MV-4-11 (cell line): ENCODE measurements at regions not wholly inside any gene's neighbourhood (a gene's known extent, or its start where the extent isn't known, plus 50 kb on each side); places are given as distances from the start of the nearest gene placed in this dataset.
"Not testable (repeated sequence)": the region's sequence is repeated elsewhere in the genome, so short reads cannot be mapped to it uniquely, and the experiment has no call there.

ENCODE experiments used
- DNase-seq: peaks from one replicate; lab custom pipeline; 2025; lab: John Stamatoyannopoulos, UW

DNA sequence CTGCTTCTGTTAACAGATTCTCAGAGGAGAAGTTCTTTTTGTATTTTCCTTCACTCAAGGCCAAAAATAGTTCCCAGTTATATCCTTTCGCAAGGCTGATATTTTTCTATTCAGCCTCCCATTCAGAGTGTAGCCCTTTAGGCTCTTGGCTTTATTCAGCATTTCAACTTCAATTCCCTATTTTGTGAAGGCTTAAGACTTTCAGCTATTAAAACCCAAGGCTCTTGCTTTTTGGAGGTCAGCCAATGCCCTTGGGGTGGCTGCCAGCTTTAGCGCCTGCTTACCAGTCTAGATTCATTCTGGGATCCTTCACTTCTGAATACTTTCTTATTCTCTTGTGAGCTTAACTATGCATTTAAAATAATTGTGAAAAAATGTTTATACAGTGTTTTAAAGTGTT is 57.3 kb upstream of the ADGRA3 start:
- DNase-seq, result peak; percentile 10

DNA sequence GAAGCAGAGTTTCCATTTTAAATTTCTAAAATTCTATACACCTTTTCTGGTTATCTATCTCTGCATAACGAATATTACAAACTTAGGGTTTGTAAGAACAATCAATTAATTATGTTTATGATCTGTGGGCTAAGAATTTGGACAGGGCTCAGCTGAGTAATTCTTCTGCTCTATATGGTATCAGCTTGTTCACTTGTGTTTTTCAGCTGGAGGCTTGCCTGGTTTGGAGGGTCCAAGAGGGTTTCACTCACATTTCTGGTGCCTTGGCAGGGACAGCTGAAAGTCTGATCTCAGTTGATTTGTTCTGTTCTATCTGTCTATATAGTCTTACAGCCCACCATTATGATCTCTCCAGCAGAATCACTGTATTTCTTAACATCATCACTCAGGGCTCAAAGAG is 57.8 kb upstream of the ADGRA3 start:
- no peak for DNase-seq

DNA sequence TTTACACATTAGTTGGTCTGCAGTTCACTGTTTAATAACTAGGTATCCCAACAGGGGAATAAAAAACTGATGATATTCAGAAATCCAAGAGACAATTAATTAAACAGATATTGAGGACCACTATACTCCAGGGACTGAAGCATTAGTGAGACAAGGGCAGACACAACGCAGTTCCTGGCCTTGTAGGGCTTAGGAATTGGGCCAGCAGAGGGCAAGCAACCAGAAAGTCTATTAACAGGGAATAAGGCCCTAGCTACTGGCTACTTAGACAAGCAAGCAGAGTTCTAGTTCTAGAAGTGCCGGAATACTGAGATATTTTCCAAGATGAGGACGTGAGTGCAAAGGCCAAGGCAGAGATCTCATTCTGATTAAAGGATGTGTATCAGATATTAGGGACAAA is 58.6 kb upstream of the ADGRA3 start:
- no peak for DNase-seq

DNA sequence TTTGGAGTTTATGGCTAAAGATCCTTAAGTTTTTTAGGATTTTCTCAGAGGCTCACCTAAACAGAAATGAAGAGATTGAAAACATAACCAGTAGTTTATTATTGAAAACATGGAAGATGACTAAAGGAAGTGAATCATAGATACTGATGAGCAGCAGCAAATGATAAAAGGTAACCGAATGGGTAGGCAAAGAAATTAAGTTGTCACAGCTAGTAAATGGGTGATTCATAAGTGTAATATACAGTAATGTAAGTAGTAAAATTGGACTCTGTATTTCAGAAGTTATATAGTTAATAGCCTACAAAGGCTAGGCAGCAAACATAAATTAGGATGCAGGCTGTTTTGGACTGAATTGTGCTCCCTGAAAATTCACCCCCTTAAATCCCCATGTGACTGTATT is 59.0 kb upstream of the ADGRA3 start:
- no peak for DNase-seq

DNA sequence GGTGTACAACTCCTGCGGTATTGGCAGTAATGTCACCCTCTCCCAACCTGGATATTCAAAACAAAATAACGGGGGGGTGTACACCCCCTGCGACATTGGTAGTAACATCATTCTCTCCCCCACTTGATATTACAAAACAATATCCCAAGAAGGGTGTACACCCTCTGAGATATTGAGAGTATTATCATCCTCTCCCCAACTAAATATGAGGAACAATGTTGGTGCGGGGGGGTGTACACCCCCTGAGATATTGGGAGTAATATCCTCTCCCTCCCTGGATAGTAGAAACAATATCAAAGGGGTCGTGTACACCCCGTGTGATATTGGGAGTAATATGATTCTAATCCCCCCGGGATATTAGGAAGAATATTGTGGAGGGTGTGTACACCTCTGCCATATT is 71.4 kb upstream of the ADGRA3 start:
- DNase-seq, result no peak

DNA sequence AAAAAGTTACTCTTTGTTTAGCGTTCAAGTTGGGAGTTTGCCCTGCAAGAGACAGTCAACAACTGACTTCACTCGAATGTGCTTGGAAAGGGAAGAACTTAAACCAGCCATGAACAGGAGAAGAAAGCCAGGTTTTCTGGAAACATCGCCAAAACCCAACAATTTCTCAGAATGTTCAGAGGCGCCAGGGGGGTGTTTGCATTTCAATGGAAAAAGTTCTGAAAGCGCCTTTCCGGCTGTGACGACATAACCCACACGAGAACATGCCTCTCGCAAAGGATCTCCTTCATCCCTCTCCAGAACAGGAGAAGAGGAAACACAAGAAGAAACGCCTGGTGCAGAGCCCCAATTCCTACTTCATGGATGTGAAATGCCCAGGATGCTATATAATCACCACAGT is 78.1 kb upstream of the ADGRA3 start:
- no peak for DNase-seq

DNA sequence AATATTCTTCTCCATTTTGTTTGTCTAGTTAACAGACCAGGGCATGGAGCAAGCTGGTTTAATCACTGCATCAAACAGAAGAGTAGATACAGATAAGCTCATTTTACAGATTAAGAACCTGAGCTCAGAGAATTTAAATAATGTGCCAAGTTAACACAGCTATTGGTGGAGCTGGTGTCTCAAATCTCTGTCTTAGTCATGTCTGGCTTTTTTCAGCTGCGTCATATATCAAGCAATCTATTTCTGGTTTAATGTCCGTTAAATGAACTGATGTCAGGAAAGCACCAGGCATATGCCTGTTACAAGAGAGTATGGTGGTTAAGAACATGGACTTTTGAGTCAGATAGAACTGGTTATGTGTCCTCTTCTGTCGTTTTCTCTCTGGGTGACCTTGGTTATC is 79.8 kb upstream of the ADGRA3 start:
- DNase-seq, result peak; percentile 31

DNA sequence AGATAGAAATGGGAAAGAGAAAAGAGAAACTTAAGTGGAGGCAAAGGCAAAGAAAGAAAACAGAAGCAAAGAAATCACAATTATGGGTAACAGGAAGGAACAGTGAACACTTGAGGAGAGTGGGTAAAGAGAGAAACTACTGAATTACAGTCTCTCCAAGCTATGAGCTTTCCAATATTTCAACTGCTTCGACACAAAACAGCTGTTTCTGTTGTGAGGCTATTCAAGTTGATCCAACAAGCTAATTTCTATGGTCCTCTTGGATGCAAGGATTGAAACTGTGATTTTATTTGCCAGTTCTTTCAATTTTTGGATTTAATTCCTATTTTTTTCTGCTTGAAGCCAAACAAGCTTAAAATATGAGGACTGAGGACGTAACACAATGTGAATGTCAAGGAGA is 80.5 kb upstream of the ADGRA3 start:
- DNase-seq, result no peak

DNA sequence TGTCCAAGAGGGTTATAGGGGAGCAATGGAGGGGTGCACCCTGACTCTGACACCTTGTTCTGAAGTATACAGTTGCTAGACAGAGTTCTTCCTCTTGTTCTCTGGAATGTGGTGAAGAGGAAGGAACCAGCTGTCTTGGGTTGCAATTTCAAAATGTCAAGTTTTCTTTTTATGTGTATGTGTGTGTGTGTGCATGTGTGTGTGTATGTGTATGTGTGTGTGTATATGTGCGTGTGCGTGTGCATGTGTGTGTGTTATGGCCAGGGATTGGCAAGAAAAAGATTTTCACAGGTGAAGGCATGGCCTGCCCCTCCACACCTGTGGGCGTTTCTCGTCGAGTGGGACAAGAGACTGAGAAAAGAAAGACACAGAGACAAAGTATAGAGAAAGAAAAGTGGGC is 81.6 kb upstream of the ADGRA3 start:
- DNase-seq, result peak; percentile 83

DNA sequence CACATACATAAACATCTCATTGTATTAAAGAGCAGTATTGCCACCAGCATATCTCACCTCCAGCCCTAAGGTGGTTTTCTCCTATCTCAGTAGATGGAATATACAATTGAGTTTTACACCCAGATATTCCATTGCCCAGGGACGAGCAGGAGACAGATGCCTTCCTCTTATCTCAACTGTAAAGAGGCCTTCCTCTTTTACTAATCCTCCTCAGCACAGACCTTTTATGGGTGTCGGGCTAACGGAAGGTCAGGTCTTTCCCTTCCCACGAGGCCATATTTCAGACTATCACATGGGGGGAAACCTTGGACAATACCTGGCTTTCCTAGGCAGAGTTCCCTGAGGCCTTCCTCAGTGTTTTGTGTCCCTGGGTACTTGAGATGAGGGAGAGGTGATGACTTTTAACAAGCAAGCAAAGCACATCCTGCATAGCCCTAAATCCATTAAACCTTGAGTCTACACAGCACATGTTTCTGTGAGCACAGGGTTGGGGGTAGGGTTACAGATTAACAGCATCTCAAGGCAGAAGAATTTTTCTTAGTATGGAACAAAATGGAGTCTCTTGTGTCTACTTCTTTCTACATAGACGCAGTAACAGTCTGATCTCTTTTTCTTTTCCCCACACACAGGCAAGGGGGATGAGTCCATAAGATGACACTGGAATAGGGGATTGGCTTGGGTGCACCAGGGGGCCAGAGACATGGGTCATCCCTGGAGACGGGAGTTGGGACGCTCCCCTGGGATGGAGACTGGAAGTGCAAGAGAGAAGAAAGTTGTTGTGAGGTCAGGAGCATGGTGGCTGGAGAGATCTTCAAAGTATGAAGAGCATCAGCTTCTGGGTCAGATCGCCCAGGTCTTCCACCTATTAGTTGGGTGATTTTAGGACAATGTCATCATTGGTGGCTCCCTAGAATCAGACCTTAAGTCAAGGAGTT is 82.5 kb upstream of the ADGRA3 start:
- peak; percentile 78 for DNase-seq

DNA sequence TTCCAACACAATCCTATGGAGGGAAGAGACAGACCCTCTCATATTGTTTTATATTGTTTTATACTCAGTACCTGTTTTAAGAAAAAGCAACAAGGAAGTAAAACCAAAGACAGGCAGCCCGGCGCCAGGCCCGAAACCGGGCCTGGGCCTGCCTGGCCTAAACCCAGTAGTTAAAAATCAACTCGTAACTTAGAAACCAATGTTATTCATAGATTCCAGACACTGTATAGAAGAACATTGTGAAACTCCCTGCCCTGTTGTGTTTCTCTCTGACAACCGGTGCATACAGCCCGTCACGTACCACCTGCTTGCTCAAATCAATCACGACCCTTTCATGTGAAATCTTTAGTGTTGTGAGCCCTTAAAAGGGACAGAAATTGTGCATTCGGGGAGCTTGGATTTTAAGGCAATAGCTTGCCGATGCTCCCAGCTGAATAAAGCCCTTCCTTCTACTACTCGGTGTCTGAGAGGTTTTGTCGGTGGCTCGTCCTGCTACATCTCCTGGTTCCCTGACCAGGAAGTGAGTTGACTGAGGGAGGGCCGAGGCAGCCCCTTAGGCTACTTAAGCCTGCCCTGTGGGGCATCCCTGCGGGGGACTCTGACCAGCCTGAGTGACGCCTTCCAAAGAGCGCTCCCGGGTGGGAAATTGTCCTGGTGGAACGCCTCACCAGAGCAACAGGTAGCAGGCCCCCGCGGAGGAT is 83.5 kb upstream of the ADGRA3 start:
- DNase-seq, result not testable (repeated sequence)

DNA sequence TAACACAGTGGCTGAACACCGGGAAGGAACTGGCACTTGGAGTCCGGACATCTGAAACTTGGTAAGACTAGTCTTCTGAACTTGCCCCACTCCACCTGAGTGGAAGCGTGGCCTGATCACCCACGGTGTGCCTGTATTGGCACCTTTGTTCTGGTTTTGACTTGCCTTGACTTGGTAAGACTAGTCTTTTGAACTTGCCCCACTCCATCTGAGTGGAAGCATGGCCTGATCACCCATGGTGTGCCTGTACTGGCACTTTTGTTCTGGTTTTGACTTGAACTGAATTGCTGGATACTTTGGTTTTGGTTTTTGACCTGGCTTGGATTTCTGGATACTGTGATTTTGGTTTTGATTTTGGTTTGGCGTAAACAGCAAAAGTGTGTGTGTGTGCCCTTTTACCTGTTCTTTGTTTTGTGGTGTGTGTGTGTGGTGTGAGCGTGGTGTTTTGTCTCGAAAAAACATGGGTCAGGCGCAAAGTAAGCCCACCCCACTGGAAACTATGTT is 84.1 kb upstream of the ADGRA3 start:
- not testable (repeated sequence) for DNase-seq

DNA sequence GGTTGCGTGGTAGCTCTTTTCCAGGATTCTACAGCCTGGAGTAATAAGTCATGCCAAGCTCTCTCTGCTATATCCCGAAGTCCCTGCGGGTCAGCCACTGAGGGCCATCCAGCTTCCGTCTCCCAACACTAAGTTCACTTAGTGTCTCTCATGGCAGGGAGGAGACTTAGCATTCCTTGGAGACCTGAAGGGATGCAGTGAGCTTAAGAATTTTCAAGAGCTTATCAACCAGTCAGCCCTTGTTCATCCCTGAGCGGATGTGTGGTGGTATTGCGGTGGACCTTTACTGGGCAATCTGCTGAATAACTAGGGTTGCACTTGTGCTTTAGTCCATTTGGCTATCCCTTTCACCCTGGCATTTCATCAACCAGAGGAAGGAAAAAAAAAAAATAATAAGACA is 85.8 kb upstream of the ADGRA3 start:
- DNase-seq, result not testable (repeated sequence)

DNA sequence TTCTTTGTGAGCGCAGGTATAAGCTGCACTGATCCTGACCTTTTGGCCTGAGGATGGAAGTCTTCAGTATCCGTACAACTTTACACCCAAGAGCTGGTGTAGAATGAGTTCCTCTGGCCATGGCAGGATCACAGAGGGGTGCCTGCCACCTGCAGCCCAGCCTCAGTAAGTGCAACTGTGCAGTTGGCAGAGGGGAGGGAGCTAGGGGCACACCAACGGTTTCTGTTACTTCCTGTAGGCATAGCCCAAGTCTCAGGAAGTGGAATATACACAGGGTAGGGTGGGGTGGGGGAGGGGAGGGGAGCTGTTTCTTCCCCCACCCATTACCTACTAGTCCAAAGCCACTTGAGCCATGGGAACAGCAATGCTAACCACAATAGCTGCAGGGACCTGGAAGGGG is 85.4 kb upstream of the GBA3 start:
- DNase-seq, result peak; percentile 88

DNA sequence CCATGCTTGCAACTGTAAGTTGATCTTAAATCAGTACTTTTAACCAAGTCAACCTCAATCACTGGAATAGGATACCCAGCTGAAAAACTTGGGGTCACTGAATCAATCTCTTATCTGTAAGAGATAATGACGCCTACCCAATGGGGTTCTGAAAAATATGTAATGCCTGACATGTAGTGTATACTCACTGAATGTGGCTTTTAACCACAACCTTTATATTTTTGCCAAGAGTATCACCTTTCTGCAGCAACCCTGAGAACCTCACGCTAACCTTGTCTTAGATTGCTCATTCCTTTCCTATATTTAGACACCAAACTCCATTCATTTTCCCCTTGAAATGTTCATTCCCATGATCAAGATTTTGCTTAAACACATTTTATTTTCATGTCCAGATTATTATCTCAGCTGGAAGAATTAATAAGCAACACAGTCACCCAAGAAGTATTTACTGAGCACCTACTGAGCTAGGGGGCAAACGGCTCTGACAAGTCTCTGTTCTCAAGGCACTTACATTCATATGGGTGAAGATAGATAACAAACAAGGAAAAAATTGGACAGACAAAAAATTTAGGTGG is 82.7 kb upstream of the GBA3 start:
- not testable (repeated sequence) for DNase-seq

DNA sequence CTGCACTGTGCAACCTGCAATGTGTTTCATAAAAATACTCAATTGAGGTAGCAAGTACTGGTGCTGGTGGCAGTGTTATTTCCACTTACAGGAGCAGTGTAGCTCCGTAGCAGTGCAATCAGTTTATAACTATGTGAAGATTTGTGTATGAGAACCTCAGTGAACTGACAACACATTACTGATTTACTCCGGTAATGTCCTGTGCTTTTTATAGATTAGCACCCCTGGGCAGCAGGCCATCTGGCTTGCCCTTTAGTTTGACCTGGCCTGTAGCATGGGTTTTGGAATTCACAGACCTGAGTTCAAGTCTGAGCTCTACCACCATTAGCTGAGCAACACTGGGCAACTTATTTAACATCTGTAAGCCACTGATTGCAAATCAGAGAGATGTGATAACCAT is 78.6 kb upstream of the GBA3 start:
- DNase-seq, result no peak

DNA sequence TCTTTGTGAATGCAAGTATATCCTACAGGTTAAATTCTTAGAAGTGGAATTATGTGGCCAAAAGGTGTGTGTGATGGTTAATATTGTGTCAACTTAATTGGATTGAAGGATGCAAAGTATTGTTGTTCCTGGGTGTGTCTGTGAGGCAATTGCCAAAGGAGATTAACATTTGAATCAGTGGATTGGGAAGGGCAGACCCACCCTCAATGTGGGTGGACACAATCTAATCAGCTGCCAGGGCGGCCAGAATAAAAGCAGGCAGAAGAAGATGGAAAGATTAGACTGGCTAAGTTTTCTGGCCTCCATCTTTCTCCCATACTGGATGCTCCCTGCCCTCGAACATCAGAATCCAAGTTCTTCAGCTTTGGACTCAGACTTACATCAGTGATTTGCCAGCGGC is 76.2 kb upstream of the GBA3 start:
- DNase-seq, result no peak

DNA sequence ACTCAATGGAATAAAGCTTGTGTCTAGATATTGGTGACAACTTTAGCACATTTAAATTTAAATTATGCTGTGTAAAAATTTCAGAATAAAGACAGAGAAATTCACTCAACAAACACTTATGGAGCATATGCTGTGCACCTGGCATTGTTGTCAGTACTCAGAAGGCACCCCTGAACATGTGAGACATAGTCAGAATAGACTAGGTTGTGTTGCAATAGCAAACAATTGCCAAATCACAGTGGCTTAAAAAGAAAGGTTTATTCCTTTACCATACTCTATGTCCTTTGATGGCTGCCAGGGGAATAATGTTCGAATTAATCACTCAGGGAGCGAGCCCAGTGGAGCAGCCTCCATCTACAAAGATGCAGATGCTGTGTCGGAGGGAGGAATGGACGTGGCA is 72.6 kb upstream of the GBA3 start:
- DNase-seq, result not testable (repeated sequence)

DNA sequence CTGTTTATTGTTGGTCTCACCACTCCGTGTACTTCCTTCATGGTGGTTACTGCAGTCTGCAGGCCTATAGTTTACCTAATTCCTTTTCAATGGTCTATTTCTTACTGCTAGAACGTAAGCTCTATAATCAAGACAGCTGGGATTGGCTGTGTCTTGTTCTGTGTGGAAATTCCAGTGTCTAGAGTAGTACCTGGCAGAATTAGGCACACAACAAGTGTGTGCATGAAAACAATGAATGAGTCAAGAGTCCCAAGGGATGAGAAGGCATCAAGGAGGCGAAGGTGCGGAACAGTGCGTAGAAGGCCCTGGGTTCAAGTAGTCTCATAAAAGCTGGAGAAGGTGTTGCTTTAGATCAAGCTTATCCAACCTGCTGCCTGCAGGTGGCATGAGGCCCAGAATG is 70.8 kb upstream of the GBA3 start:
- not testable (repeated sequence) for DNase-seq

DNA sequence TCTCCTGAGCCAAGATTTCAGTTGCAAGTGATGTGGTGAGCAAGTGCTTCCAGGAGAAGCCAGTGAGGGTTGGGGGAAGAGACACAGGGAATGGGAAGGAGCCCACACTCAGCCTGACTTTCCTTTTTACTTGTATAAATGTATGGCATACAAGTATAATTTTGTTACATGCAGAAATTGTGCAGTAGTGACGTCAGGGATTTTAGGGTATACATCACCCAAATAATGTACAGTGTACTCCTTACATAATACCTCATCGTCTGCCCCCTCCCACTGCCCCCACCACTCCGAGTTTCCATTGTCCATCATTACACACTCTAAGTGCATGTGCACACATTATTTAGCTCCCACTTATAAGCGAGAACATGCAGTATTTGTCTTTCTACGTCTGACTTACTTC is 68.7 kb upstream of the GBA3 start:
- DNase-seq, result not testable (repeated sequence)

DNA sequence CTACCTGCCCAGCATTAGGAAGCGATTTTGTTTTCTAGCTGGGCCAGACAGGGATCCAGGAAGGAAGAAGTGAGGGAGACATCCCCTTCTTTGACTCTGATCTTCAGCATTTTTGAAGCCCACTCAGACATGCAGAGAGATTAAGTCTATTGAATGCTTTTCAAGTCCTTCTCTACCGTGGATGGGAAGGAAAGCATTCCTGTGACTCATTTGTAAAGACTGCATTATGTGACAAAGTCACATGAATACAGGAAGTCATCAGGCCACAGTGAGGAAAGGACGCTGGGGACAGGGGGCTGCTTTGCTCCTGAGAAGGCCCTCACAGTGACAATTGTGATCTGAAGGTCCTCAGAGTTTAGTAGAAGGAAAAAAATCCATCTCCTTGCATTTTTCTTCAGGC is 67.4 kb upstream of the GBA3 start:
- no peak for DNase-seq

DNA sequence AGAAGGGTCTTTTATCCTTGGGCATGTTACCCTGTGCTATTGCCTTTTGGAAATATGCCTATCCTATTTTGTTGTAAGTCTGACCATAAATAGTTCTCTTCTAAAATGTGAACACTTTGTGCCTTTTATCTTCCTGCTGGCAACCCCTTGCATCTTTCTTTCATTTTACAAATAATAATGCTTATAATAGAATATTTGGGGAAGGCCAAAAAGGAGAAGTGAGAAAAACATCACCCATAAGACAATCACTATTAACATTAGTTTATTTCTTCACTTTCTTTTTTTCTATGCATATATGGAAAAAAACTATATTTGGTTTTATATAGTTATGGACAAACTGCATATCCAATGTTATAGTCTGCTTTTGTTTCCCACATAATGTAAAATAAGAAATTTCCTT is 64.9 kb upstream of the GBA3 start:
- DNase-seq, result not testable (repeated sequence)
